PC-3 (cell line): ENCODE measurements at regions not wholly inside any gene's neighbourhood (a gene's known extent, or its start where the extent isn't known, plus 50 kb on each side); places are given as distances from the start of the nearest gene placed in this dataset.

Experiments
- ATAC-seq: fragments of 200-7000 bp; cut with Tn5 transposase; 2 replicates; pipeline ENCODE4 v1.9.1; 2020; ENCODE audit warnings: mild to moderate bottlenecking, moderate library complexity
- BruUV-seq: library from RNA; stranded (reverse); fragments of 400-500 nt; replicated peaks from 2 replicates; lab custom pipeline; 2021; lab: Mats Ljungman, UMichigan
- CTCF ChIA-PET: fragments of 300-600 bp; sonication (Branson Sonifier 250); formaldehyde crosslinking; loops from one replicate; lab custom pipeline; 2022; ENCODE audit warnings: antibody characterized with exemption; lab: Charles Lee
- POLR2A ChIA-PET: fragments of 300-600 bp; sonication (Branson Sonifier 250); formaldehyde crosslinking; loops from one replicate; lab custom pipeline; 2022; ENCODE audit warnings: antibody characterized with exemption; ENCODE audit not compliant: unreplicated experiment; lab: Charles Lee
- DNase-seq: peaks from one replicate; pipeline ENCODE4 v3.0.0-alpha.2; 2015
- H2AFZ ChIP-seq: fragments of 300-600 bp; sonication (generic); 2 replicates; pipeline ENCODE4 v1.6.0; 2016; ENCODE audit warnings: antibody characterized with exemption, low read length
- H3F3A ChIP-seq: fragments of 300-600 bp; sonication (generic); one replicate; pipeline ENCODE4 v1.6.0; 2017; ENCODE audit warnings: antibody characterized with exemption, low read length, control low read depth, mild to moderate bottlenecking; ENCODE audit not compliant: unreplicated experiment
- H3K27ac ChIP-seq: fragments of 300-600 bp; sonication (generic); 2 replicates; pipeline ENCODE4 v1.5.1; 2016; ENCODE audit warnings: mild to moderate bottlenecking, low read length
- H3K27me3 ChIP-seq: fragments of 300-600 bp; sonication (generic); 2 replicates; pipeline ENCODE4 v1.6.1; 2016; ENCODE audit warnings: low read length, mixed read lengths
- H3K36me3 ChIP-seq: fragments of 300-600 bp; sonication (generic); 2 replicates; pipeline ENCODE4 v1.6.1; 2016; ENCODE audit warnings: low read depth, mixed run types, low read length, mixed read lengths
- H3K4me1 ChIP-seq: fragments of 300-600 bp; sonication (generic); 2 replicates; pipeline ENCODE4 v1.5.1; 2016; ENCODE audit warnings: low read length; ENCODE audit not compliant: insufficient read depth
- H3K4me2 ChIP-seq: fragments of 300-600 bp; sonication (generic); 2 replicates; pipeline ENCODE4 v1.6.0; 2016; ENCODE audit warnings: low read length
- H3K4me3 ChIP-seq: fragments of 300-600 bp; sonication (generic); 2 replicates; pipeline ENCODE4 v1.5.1; 2016; ENCODE audit warnings: mild to moderate bottlenecking, low read length, mixed read lengths
- H3K79me2 ChIP-seq: fragments of 300-600 bp; sonication (generic); 2 replicates; pipeline ENCODE4 v1.6.1; 2017; ENCODE audit warnings: low read length, mixed read lengths
- H3K9ac ChIP-seq: fragments of 300-600 bp; sonication (generic); 2 replicates; pipeline ENCODE4 v1.6.0; 2016; ENCODE audit warnings: mild to moderate bottlenecking, low read length
- H3K9me2 ChIP-seq: fragments of 300-600 bp; sonication (generic); replicated peaks from 2 replicates; pipeline ENCODE4 v1.6.1; 2016; ENCODE audit warnings: mixed run types, low read length, mixed read lengths
- H3K9me3 ChIP-seq: fragments of 300-600 bp; sonication (generic); 2 replicates; pipeline ENCODE4 v1.6.1; 2016; ENCODE audit warnings: low read length, mixed read lengths
- H4K20me1 ChIP-seq: fragments of 300-600 bp; sonication (generic); 2 replicates; pipeline ENCODE4 v1.6.1; 2016; ENCODE audit warnings: low read length, mixed read lengths
- EZH2 ChIP-seq: fragments of 300-600 bp; sonication (generic); IDR thresholded peaks from one replicate; pipeline ENCODE4 v1.6.1; 2017; ENCODE audit warnings: antibody characterized with exemption, mild to moderate bottlenecking, low read length; ENCODE audit not compliant: unreplicated experiment
- EZH2phosphoT487 ChIP-seq: fragments of 300-600 bp; sonication (generic); IDR thresholded peaks from 2 replicates; pipeline ENCODE4 v1.6.1; 2018; ENCODE audit warnings: mild to moderate bottlenecking, antibody characterized with exemption, low read length, borderline replicate concordance
- intact Hi-C: fragments of 100-400 bp; cut with micrococcal nuclease; formaldehyde crosslinking; loops from 2 replicates; pipeline ENCODE4 v1.9.0; 2023
- TF ChIP-seq, protein P1 (sequence below): fragments of 300-600 bp; sonication (generic); conservative IDR thresholded peaks from 2 replicates; pipeline ENCODE4 v1.5.1; 2017; ENCODE audit warnings: antibody characterized with exemption, low read depth, mild to moderate bottlenecking, low read length

DNA sequence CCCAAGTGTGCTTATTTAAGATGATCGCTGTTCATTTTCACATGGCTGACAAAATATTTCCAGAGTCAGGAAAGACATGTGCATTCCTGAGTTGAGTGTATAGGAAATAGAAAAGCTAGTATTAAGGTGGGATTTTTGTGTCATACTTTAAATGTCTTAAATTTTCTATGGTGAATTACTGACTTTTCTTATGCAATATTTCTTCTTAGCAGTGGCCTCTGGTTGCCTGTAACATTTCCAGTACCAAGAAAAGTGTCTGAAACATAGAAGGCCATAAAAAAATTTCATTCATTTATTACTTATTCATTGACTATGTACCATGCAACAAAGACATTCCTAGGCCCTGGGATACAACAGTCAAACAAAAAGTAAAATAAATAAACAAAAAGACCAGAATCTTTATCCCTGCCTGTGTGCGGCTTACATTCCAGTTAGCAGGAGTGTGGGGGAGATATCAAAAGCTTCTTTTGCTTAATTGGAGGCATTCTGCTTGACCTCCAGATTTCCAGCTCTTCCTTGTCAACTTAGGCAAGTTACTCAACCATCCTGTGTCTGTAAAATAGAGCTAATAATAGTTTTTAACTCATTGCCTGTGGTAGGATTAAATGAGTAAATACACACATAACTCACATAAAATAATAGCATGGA is 216.3 kb upstream of the FLRT2 start:
- Histone ChIP-seq H4K20me1 (no peaks in the 10 kb centered on the region), H3K36me3 (no peaks in the 10 kb centered on the region), H3K9me2 (no peaks in the 10 kb centered on the region), H3K4me1 (no peaks in the 10 kb centered on the region), H3K27me3 (no peaks in the 10 kb centered on the region), H3K27ac (no peak overlapping the region), H3K9ac (no peak overlapping the region), H3F3A (no peaks in the 10 kb centered on the region), H2AFZ (no peak overlapping the region), H3K4me3 (no peak overlapping the region), H3K79me2 (no peaks in the 10 kb centered on the region), H3K4me2 (no peak overlapping the region), H3K9me3 (peaks cover 8% of the 10 kb centered on the region; the same call in 1 of the 2 replicates)
- ChIA-PET CTCF (no interaction called here), POLR2A (no interaction called here)
- TF ChIP-seq EZH2phosphoT487 = no peak
- TF ChIP-seq, protein P1, sequence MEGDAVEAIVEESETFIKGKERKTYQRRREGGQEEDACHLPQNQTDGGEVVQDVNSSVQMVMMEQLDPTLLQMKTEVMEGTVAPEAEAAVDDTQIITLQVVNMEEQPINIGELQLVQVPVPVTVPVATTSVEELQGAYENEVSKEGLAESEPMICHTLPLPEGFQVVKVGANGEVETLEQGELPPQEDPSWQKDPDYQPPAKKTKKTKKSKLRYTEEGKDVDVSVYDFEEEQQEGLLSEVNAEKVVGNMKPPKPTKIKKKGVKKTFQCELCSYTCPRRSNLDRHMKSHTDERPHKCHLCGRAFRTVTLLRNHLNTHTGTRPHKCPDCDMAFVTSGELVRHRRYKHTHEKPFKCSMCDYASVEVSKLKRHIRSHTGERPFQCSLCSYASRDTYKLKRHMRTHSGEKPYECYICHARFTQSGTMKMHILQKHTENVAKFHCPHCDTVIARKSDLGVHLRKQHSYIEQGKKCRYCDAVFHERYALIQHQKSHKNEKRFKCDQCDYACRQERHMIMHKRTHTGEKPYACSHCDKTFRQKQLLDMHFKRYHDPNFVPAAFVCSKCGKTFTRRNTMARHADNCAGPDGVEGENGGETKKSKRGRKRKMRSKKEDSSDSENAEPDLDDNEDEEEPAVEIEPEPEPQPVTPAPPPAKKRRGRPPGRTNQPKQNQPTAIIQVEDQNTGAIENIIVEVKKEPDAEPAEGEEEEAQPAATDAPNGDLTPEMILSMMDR = no peak
- no peak for TF ChIP-seq EZH2
- BruUV-seq = no TSS peak
- ATAC-seq (no peak), DNase-seq (no peak)
- intact Hi-C loops = no loop called here

DNA sequence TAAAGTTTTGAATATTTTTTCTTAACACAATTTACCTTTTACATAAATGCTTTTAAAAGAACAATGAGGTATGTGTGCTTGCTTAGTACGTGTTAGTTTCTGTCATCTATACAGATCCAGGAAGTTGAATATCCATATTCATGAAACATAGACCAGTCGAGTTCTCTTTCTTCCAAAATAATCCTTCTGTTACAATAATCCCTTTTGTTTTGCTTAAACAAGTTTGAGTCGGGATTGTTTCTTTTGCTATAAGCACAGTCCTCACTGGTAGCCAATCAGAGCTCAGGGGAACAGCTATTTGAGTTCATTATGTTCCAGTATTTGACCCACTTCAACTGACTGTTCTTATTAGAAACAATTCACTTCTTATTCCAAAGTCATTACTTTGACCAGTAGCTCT is 214.7 kb upstream of the FLRT2 start:
- Histone ChIP-seq H3K9me3 (peaks cover 4% of the 10 kb centered on the region; the same call in 1 of the 2 replicates), H3K27ac (no peak overlapping the region), H3K36me3 (no peaks in the 10 kb centered on the region), H3K4me1 (no peaks in the 10 kb centered on the region; the same call in 1 of the 2 replicates), H2AFZ (no peak overlapping the region), H3K4me2 (no peak overlapping the region), H3K9me2 (no peaks in the 10 kb centered on the region), H3F3A (no peaks in the 10 kb centered on the region), H3K9ac (no peak overlapping the region), H4K20me1 (no peaks in the 10 kb centered on the region), H3K79me2 (no peaks in the 10 kb centered on the region), H3K27me3 (no peaks in the 10 kb centered on the region), H3K4me3 (no peak overlapping the region)
- TF ChIP-seq, protein P1 = no peak
- no peak for TF ChIP-seq EZH2
- no peak for TF ChIP-seq EZH2phosphoT487
- ChIA-PET POLR2A (no interaction called here), CTCF (no interaction called here)
- DNase-seq (no peak), ATAC-seq (no peak)
- BruUV-seq = no TSS peak
- intact Hi-C loops = no loop called here

DNA sequence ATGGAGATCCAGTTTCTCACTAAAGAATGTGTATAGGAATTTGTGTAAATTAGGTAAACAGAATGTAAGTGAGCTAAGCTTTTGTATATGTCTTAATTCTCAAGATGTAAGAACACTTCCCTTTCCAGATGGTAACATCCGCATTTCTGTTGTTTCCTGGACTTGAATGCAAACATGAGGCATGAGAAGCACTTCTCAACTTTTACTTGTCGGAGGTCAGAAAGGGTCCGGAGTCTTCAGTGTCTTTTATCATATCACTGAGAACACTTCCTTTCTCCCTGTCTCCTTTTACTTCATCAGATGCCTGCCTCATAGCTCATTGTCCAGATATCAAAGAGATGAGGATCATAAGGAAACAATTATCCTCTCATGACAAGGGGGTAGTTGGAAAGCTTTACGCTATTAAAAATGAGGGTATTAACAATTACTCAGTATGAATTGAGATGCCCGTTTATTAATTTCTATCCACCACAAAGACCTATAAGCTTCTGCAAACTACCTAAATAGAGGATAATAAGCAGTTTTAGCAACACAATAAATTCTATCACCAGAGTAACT is 214.1 kb upstream of the FLRT2 start:
- ATAC-seq (no peak), DNase-seq (no peak)
- Histone ChIP-seq H3K4me3 (no peak overlapping the region), H4K20me1 (no peaks in the 10 kb centered on the region), H3K36me3 (no peaks in the 10 kb centered on the region), H3K9me3 (peaks cover 4% of the 10 kb centered on the region; the same call in 1 of the 2 replicates), H2AFZ (no peak overlapping the region), H3K9me2 (no peaks in the 10 kb centered on the region), H3F3A (no peaks in the 10 kb centered on the region), H3K27ac (no peak overlapping the region), H3K79me2 (no peaks in the 10 kb centered on the region), H3K4me2 (no peak overlapping the region), H3K4me1 (no peaks in the 10 kb centered on the region; the same call in 1 of the 2 replicates), H3K27me3 (no peaks in the 10 kb centered on the region), H3K9ac (no peak overlapping the region)
- no TSS peak for BruUV-seq
- ChIA-PET POLR2A (no interaction called here), CTCF (no interaction called here)
- intact Hi-C loops = no loop called here
- TF ChIP-seq EZH2phosphoT487 = no peak
- no peak for TF ChIP-seq EZH2
- TF ChIP-seq, protein P1 = no peak
